GM10248 (cell line): ENCODE measurements at regions not wholly inside any gene's neighbourhood (a gene's known extent, or its start where the extent isn't known, plus 50 kb on each side); places are given as distances from the start of the nearest gene placed in this dataset.

Experiments
- CTCF ChIA-PET: fragments of 300-600 bp; sonication (Branson Sonifier 250); formaldehyde crosslinking; extraction: SDS; loops from one replicate; lab custom pipeline; 2021; ENCODE audit warnings: antibody characterized with exemption; lab: Yijun Ruan, JAX
- POLR2A ChIA-PET: fragments of 350-650 bp; sonication (Branson Sonifier 250); formaldehyde crosslinking; extraction: SDS; loops from one replicate; lab custom pipeline; 2020; ENCODE audit warnings: antibody characterized with exemption; lab: Yijun Ruan, JAX
- DNase-seq: peaks from one replicate; pipeline ENCODE4 v3.0.0; 2012; ENCODE audit errors: extremely low spot score
- TF ChIP-seq, protein P1 (sequence below): IDR thresholded peaks from 2 replicates; pipeline ENCODE4 v1.5.1; 2012; ENCODE audit warnings: mild to moderate bottlenecking, low read depth; ENCODE audit errors: extremely low read depth, missing control alignments, control extremely low read depth

DNA sequence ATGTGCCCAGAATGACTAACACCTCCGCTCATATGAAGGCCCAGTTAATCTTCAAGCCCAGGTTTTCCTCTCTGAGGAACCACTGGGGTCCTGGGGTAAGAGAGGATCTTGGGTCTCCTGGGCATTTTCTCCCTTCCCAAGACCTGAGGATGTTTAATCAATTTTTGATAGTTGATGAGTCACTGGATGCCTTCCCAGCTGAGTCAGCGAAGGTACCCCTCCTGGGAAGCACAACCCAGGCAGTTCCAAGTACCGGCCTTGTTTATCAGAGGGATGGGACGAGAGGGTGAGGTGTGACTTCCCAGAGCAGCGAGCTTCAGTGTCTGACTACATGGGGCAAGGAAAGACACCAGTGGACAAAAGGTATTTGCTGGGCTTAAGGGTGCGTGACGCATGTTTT lies 119.6 kb upstream of the IL12B start:
- DNase-seq = no peak
- ChIA-PET CTCF (interaction anchor here (1.2 to 1.3 kb wide), 3 partner anchors 20 to 537 kb away, joined by 3 read pairs; no protein-coding TSS in a partner anchor), POLR2A (no interaction called here)
- TF ChIP-seq, protein P1, sequence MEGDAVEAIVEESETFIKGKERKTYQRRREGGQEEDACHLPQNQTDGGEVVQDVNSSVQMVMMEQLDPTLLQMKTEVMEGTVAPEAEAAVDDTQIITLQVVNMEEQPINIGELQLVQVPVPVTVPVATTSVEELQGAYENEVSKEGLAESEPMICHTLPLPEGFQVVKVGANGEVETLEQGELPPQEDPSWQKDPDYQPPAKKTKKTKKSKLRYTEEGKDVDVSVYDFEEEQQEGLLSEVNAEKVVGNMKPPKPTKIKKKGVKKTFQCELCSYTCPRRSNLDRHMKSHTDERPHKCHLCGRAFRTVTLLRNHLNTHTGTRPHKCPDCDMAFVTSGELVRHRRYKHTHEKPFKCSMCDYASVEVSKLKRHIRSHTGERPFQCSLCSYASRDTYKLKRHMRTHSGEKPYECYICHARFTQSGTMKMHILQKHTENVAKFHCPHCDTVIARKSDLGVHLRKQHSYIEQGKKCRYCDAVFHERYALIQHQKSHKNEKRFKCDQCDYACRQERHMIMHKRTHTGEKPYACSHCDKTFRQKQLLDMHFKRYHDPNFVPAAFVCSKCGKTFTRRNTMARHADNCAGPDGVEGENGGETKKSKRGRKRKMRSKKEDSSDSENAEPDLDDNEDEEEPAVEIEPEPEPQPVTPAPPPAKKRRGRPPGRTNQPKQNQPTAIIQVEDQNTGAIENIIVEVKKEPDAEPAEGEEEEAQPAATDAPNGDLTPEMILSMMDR = no peak

DNA sequence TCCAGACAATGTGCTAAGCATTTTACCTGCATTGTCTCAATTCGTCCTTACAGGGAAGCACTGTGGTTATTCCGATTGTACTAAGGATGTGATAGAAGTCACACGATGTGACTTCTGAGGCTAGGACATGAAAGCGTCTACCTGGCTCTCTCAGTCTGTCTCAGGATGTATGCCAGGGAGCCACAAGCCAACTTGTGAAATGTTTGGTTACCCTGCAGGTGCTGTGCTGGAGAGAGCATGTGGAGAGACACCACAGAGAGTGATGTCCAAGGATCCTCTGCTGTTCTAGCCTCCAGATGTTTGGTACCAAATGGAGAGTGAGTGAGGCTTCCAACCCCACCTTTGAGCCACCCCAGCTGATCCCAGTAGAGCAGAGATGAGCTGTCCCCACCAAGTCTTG lies 120.1 kb upstream of the IL12B start:
- POLR2A ChIA-PET = no interaction called here
- CTCF ChIA-PET = interaction anchor here (1.3 to 8.8 kb wide), 4 partner anchors 7 to 537 kb away, joined by 3 to 81 read pairs (median 5); no protein-coding TSS in a partner anchor
- TF ChIP-seq, protein P1 = no peak
- no peak for DNase-seq

DNA sequence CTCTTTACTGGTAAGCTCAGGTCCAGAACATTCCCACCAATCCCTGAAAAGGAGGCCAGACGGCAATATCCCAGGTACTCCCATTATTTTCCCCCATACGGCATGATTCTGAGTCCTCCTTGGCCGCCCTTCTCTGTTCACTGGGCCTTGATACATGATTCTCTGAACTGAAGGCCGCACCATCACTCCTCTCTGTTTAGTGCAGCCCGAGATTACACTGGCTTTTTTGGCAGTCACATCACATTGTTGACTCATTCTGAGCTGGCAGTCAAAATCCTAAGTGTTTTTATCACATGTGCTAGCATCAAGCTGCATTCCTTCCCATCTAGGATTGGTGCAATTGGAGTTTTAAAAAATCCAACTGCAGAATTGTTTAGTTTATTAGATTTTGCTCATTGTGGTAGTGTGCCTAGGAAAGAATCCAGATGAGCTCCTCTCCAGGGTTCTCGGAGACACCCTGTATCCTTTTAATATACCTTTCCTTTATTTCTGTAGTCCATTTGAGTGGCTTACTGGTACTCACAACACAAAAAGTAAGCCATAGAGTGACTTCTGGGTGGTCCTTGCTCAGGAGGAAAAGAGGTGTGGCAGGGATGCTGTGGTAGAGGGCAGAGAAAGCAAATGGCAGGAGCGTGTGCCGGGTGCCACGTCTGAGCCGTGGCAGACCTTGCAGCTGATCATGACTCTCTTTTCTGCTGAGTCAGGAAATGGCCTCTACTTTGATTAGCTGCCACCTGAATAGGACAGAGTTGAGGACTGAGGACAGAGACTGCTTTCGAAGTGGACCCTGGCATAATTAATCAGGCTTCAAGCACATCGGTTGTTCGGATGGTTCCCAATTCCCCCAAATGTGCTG lies 121.1 kb upstream of the IL12B start:
- no peak for DNase-seq
- POLR2A ChIA-PET = no interaction called here
- CTCF ChIA-PET = interaction anchor here (1.2 to 8.8 kb wide), 8 partner anchors 8 to 536 kb away, joined by 3 to 81 read pairs (median 4); no protein-coding TSS in a partner anchor
- TF ChIP-seq, protein P1 = no peak

DNA sequence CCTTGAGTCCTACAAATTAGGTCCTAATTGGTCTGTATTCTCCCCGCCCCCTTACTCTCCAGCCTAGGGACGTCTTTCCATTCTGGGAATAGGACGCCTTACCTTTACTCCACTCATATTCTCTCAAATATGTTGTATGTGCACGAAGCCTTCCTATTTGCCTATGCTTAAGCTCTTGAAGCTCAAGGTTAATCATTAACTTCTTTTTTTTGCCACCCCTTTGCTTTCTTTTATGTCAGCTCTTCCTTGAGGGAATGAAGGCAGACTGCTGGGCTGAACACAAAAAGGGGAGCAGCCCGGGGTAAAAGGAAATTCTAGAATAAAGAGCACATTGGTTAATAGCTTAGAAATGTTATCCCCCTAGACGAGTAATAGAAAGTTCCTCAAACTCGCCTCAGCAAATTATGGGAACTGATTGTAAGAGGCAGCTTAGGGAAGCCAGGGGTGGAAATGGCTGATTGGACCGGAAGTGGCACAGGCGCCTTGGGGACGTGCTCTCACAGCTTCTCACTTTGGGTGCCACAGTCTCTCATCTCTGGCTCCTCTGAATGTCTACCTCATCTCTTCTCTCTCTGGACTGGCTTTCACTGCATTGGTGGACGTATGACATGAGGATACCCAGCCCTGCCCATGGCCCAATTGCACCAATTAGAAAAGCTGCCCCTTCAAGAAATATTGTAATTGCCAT lies 122.3 kb upstream of the IL12B start:
- no peak for DNase-seq
- CTCF ChIA-PET = interaction anchor here (0.7 to 8.8 kb wide), 5 partner anchors 9 to 707 kb away, joined by 3 to 81 read pairs (median 5); no protein-coding TSS in a partner anchor
- POLR2A ChIA-PET = no interaction called here
- TF ChIP-seq, protein P1 = no peak

DNA sequence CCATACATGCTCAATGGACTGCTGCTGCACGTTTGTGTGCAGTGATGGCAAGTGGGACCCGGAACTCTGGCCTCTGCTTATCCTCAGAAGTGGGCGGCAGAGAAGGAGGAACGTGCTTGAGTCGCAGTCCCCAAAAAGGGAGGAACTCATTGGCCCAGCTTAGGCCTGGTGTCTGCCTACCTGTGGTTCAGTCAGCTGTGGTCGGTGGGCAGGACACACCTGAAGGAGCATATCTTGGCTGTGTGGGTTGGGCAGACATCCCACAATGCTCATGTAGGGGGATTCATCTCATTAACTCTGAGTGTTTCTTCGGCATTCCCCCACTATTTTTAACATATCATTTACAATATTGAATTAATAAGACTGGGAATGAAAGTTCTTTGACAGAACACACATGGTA lies 122.9 kb upstream of the IL12B start:
- TF ChIP-seq, protein P1 = no peak
- no peak for DNase-seq
- ChIA-PET POLR2A (no interaction called here), CTCF (interaction anchor here (1.7 to 8.8 kb wide), 2 partner anchors 10 kb away, joined by 4 to 81 read pairs; no protein-coding TSS in a partner anchor)

DNA sequence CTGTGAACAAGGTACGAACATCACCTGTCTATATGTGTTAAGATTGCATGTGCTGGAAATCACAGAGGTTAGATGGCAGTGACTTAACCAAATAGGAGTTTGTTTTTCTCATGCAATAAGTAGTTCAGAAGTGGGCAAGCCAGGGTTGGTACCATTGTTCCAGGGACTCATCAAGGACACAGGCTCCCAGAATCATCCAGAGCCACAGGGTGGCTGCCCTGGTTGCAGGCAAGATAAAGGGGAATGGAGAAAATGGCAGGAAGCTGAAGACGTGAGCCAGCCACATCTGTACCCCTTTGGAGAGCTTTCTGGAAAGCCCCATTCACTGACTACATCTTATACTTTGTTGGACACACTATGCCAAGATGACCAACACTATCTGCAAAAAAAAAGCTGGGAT lies 126.0 kb upstream of the IL12B start:
- TF ChIP-seq, protein P1 = no peak
- CTCF ChIA-PET = interaction anchor here (1.1 to 8.8 kb wide), 6 partner anchors 8 to 530 kb away, joined by 3 to 81 read pairs (median 4); no protein-coding TSS in a partner anchor
- POLR2A ChIA-PET = no interaction called here
- no peak for DNase-seq
